Osteoblast (primary cell): ENCODE measurements at regions not wholly inside any gene's neighbourhood (a gene's known extent, or its start where the extent isn't known, plus 50 kb on each side); places are given as distances from the start of the nearest gene placed in this dataset.

Experiments used
- DNase-seq: peaks from one replicate; pipeline ENCODE4 v3.0.0; 2011; ENCODE audit warnings: low spot score, mixed read lengths; ENCODE audit not compliant: insufficient read length; ENCODE audit errors: missing footprints
- H2AFZ ChIP-seq: 2 replicates; pipeline ENCODE4 v1.6.0; 2011; ENCODE audit warnings: mild to moderate bottlenecking, low read length
- H3K27ac ChIP-seq: 2 replicates; pipeline ENCODE4 v1.5.1; 2011; ENCODE audit warnings: mild to moderate bottlenecking, low read depth, low read length, moderate library complexity
- H3K27me3 ChIP-seq: 2 replicates; pipeline ENCODE4 v1.6.0; 2012; ENCODE audit warnings: mild to moderate bottlenecking, control low read depth, inconsistent platforms, low read length, moderate library complexity; ENCODE audit not compliant: insufficient read depth
- H3K36me3 ChIP-seq: 2 replicates; pipeline ENCODE4 v1.5.1; 2011; ENCODE audit warnings: mild to moderate bottlenecking, low read length, control low read depth, moderate library complexity; ENCODE audit not compliant: insufficient read depth
- H3K4me1 ChIP-seq: 2 replicates; pipeline ENCODE4 v1.5.1; 2011; ENCODE audit warnings: mild to moderate bottlenecking, low read length, control low read depth, moderate library complexity; ENCODE audit not compliant: insufficient read depth
- H3K4me2 ChIP-seq: 2 replicates; pipeline ENCODE4 v1.6.0; 2011; ENCODE audit warnings: mild to moderate bottlenecking, low read length; ENCODE audit not compliant: insufficient read depth
- H3K4me3 ChIP-seq: fragments of 200-600 bp; sonication (generic); 3 replicates; pipeline ENCODE4 v1.5.1; 2012; ENCODE audit warnings: mild to moderate bottlenecking, low read length, inconsistent platforms; ENCODE audit not compliant: insufficient read depth
- H3K79me2 ChIP-seq: 2 replicates; pipeline ENCODE4 v1.6.0; 2012; ENCODE audit warnings: mild to moderate bottlenecking, low read length, control low read depth, inconsistent platforms; ENCODE audit not compliant: insufficient read depth
- H3K9me3 ChIP-seq: 2 replicates; pipeline ENCODE4 v1.5.1; 2011; ENCODE audit warnings: low read depth, low read length, control low read depth
- H4K20me1 ChIP-seq: 2 replicates; pipeline ENCODE4 v1.6.0; 2012; ENCODE audit warnings: mild to moderate bottlenecking, low read length, control low read depth; ENCODE audit not compliant: insufficient read depth
- CTCF ChIP-seq: IDR thresholded peaks from 2 replicates; pipeline ENCODE4 v1.5.1; 2011; ENCODE audit warnings: mild to moderate bottlenecking, low read depth, low read length, moderate library complexity; ENCODE audit errors: extremely low read depth

- Histone ChIP-seq H4K20me1 (no peaks in the 10 kb centered on the region), H3K27me3 (no peaks in the 10 kb centered on the region), H3K4me2 (no peak overlapping the region), H3K9me3 (no peaks in the 10 kb centered on the region), H3K36me3 (no peaks in the 10 kb centered on the region), H3K79me2 (no peaks in the 10 kb centered on the region), H2AFZ (no peak overlapping the region), H3K4me1 (no peaks in the 10 kb centered on the region), H3K4me3 (no peak overlapping the region), H3K27ac (no peak overlapping the region)
- no peak for DNase-seq
- no peak for TF ChIP-seq CTCF
Observed at GRCh38 chr6:164547076-164547475, 762.3 kb downstream of the C6orf118 start.

GRCh38 chr6:164546263-164546662 is 763.1 kb downstream of the C6orf118 start:
- Histone ChIP-seq H2AFZ (no peak overlapping the region), H3K79me2 (no peaks in the 10 kb centered on the region), H3K4me1 (no peaks in the 10 kb centered on the region), H3K4me3 (no peak overlapping the region), H4K20me1 (no peaks in the 10 kb centered on the region), H3K4me2 (no peak overlapping the region), H3K9me3 (no peaks in the 10 kb centered on the region), H3K27ac (no peak overlapping the region), H3K27me3 (no peaks in the 10 kb centered on the region), H3K36me3 (no peaks in the 10 kb centered on the region)
- TF ChIP-seq CTCF: no peak
- no peak for DNase-seq

GRCh38 chr6:164534070-164534766 is 775.2 kb downstream of the C6orf118 start:
- Histone ChIP-seq H3K4me2 (no peak overlapping the region), H3K27me3 (no peaks in the 10 kb centered on the region), H3K4me3 (no peak overlapping the region), H3K9me3 (peaks cover 5% of the 10 kb centered on the region), H3K79me2 (no peaks in the 10 kb centered on the region), H3K4me1 (no peaks in the 10 kb centered on the region), H3K27ac (no peak overlapping the region), H4K20me1 (no peaks in the 10 kb centered on the region), H2AFZ (no peak overlapping the region), H3K36me3 (no peaks in the 10 kb centered on the region)
- DNase-seq: no peak
- no peak for TF ChIP-seq CTCF

GRCh38 chr6:164533045-164533362 is 776.4 kb downstream of the C6orf118 start:
- no peaks in the 10 kb centered on the region for H4K20me1 ChIP-seq
- no peak for TF ChIP-seq CTCF
- no peak for DNase-seq

More at GRCh38 chr6:164533045-164533362, 776.4 kb downstream of the C6orf118 start:
- Histone ChIP-seq H3K27ac (no peak overlapping the region), H3K4me1 (no peaks in the 10 kb centered on the region), H2AFZ (no peak overlapping the region), H3K4me2 (no peak overlapping the region), H3K9me3 (peaks cover 5% of the 10 kb centered on the region), H3K36me3 (no peaks in the 10 kb centered on the region), H3K27me3 (no peaks in the 10 kb centered on the region), H3K79me2 (no peaks in the 10 kb centered on the region), H3K4me3 (no peak overlapping the region)
